Ascending aorta (tissue), 2 donors: ENCODE measurements at regions not wholly inside any gene's neighbourhood (a gene's known extent, or its start where the extent isn't known, plus 50 kb on each side); places are given as distances from the start of the nearest gene placed in this dataset.

ENCODE experiments used
- DNase-seq, 2 donors: peaks; one replicate each; pipeline ENCODE4 v3.0.0-alpha.2; 2019; ENCODE audit warnings: low spot score in 2 of 2
- H3K27ac ChIP-seq, 2 donors: fragments of 200-600 bp; sonication (generic); one replicate each; pipeline ENCODE4 v1.5.1; 2016 to 2017; ENCODE audit warnings: mild to moderate bottlenecking in 1 of 2
- H3K27me3 ChIP-seq: fragments of 200-600 bp; sonication (generic); one replicate; pipeline ENCODE4 v1.5.1; 2017
- H3K36me3 ChIP-seq, 2 donors: fragments of 200-600 bp; sonication (generic); one replicate each; pipeline ENCODE4 v1.5.1; 2016
- H3K4me1 ChIP-seq, 2 donors: fragments of 200-600 bp; sonication (generic); one replicate each; pipeline ENCODE4 v1.5.1; 2016 to 2017; ENCODE audit warnings: mild to moderate bottlenecking in 1 of 2
- H3K4me3 ChIP-seq, 2 donors: fragments of 200-600 bp; sonication (generic); one replicate each; pipeline ENCODE4 v1.5.1; 2016 to 2017; ENCODE audit warnings: mild to moderate bottlenecking in 1 of 2
- H3K9me3 ChIP-seq, 2 donors: fragments of 200-600 bp; sonication (generic); one replicate each; pipeline ENCODE4 v1.5.1; 2016
- CTCF ChIP-seq, 3 experiments: fragments of 200-600 bp in 2 of 3; fragments of 450-650 bp in 1 of 3; sonication (generic) in 2 of 3; IDR thresholded peaks; one replicate each; pipeline ENCODE4 v1.5.1; 2016 to 2019; ENCODE audit warnings: antibody characterized with exemption in 3 of 3, mild to moderate bottlenecking in 1 of 3, moderate library complexity in 1 of 3
- intact Hi-C: fragments of 100-400 bp; cut with DNase I; formaldehyde crosslinking; loops from one replicate; pipeline ENCODE4 v1.15.1; 2023

- H3K27ac ChIP-seq: no peak overlapping the region
- H3K9me3 ChIP-seq: peaks cover 0 to 8% of the 10 kb centered on the region in 2 donors
- H3K4me1 ChIP-seq: peaks cover 0 to 3% of the 10 kb centered on the region in 2 donors
- no peak for DNase-seq
- H3K4me3 ChIP-seq: no peak overlapping the region
- no peaks in the 10 kb centered on the region for H3K27me3 ChIP-seq
- no peaks in the 10 kb centered on the region for H3K36me3 ChIP-seq
- TF ChIP-seq CTCF (IDR thresholded peaks at IDR 0.05): no peak
- intact Hi-C loops: no loop called here
Observed at GRCh38 chr10:4671451-4672145, 154.4 kb upstream of the AKR1E2 start.

DNA sequence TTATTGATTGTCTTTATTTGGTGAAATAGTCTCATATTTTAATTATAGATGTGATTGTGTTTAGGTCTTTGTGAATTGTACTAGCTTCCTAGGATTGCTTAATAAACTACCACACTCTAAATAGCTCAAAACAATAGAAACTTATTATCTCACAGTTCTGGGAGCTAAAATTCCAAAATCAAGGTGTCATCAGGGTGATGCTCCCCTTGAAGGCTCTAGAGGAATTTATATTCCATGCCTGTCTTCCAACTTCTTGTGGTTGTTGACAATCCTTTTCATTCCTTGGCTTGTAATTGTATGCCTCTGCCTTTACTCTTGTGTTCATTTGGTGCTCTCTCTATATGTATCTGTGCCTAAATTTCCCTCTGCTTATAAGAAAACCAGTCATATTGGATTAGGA is 155.3 kb upstream of the AKR1E2 start:
- H3K36me3 ChIP-seq: no peaks in the 10 kb centered on the region
- H3K27me3 ChIP-seq: no peaks in the 10 kb centered on the region
- peaks cover 0 to 3% of the 10 kb centered on the region in 2 donors for H3K4me1 ChIP-seq
- TF ChIP-seq CTCF (IDR thresholded peaks at IDR 0.05): no peak
- no peak overlapping the region for H3K4me3 ChIP-seq
- intact Hi-C loops: no loop called here
- DNase-seq: no peak
- H3K27ac ChIP-seq: no peak overlapping the region
- H3K9me3 ChIP-seq: peaks cover 0 to 8% of the 10 kb centered on the region in 2 donors

DNA sequence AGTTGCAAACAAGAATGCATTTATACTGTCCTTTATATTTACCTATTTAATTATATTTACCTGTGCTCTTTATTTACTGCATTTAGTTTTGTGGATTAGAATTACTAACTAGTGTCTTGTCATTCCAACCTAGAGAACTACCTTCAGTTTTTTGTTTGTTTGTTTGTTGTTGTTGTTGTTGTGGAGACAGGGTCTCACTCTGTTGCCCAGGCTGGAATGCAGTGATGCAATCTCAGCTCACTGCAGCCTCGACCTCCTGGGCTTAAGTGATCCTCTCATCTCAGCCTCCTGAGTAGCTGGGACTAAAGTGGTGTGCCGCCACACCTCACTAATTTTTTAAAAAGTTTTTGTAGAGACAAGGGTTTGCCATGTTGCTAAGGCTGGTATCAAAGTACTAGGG is 156.4 kb upstream of the AKR1E2 start:
- no peak for DNase-seq
- Histone ChIP-seq H3K4me3 (no peak overlapping the region), H3K9me3 (peaks cover 0 to 8% of the 10 kb centered on the region in 2 donors), H3K4me1 (peaks cover 0 to 4% of the 10 kb centered on the region in 2 donors), H3K27ac (no peak overlapping the region), H3K27me3 (no peaks in the 10 kb centered on the region), H3K36me3 (no peaks in the 10 kb centered on the region)
- no peak for TF ChIP-seq CTCF (IDR thresholded peaks at IDR 0.05)
- intact Hi-C loops: loop anchor here (10.0 kb wide), 1 partner anchor 1475 kb away; no protein-coding TSS in a partner anchor

DNA sequence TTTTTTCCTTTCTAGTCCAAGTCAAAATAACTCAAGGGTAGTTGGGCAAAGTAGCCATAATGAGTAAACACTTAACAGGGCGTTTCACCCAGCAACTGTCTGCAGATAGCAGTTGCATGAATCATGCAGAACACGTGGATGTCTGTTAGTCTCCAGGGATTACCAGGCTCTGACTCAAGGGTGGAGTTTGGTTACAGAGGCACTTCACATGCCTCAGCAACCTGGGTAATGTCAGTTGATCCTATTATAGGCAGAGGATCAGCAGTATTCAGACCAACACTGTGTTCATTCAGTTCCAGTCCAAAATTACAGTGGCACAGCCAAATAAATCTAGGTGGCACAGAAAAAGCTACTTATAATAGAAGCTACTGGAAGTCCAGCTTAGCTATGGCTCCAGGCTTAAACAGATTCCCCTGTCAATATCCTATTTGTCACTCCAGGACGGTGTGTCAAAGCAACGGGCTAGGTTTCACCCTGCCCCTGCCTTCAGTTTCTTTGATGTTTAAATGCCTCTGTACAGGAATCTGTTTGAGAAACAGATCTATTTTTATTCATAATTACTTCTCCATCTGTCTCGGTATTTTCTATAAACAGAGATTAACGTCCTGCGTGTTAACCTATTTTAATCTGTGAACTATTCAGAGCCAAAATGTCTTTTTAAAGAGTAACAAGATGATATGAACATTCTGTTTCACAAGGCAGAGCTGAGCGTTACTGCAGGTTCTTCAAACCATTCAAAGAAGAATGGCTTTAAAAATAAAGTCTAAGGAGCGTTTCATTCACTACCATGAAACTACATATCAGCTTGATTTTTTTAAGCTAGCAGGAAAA is 162.6 kb upstream of the AKR1E2 start:
- no peaks in the 10 kb centered on the region for H3K36me3 ChIP-seq
- intact Hi-C loops: loop anchor here (2.0 to 10.0 kb wide), 6 partner anchors 104 to 1469 kb away; no protein-coding TSS in a partner anchor
- peak; percentile 43 to 93 for DNase-seq
- TF ChIP-seq CTCF (IDR thresholded peaks at IDR 0.05): no peak
- H3K27ac ChIP-seq: peak overlapping the region; percentile 82 to 94
- H3K4me3 ChIP-seq: peak overlapping the region in 1 of 2 donors; percentile 31
- H3K9me3 ChIP-seq: no peaks in the 10 kb centered on the region
- H3K4me1 ChIP-seq: peaks cover 11 to 28% of the 10 kb centered on the region in 2 donors
- no peaks in the 10 kb centered on the region for H3K27me3 ChIP-seq

DNA sequence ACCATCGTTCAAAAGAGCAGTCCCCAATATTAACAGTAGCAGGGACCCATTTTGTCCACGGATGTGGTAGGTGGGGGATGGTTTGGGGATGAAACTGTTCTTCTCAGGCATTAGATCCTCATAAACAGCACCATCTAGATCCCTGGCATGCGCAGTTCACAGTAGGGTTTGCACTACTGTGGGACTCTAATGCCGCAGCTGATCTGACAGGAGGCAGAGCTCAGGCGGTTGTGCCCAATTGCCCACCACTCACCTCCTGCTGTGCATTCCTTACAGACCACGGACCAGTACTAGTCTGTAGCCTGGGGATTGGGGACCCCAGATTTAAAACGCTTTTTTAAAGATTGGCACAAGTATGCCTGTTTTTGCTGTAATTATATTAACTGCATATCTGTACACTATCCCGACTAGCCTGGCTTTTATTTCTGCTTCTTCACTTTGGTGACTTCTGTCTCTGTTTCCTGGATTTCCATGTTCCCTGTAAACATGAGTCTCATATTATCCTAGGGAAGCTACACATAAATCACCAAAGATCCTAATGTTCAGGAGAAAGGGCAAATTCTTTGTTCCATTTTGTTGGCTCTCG is 163.3 kb upstream of the AKR1E2 start:
- Histone ChIP-seq H3K4me3 (peak overlapping the region in 1 of 2 donors; percentile 8), H3K27ac (peak overlapping the region; percentile 82 to 94), H3K4me1 (peaks cover 11 to 28% of the 10 kb centered on the region in 2 donors), H3K36me3 (no peaks in the 10 kb centered on the region), H3K9me3 (no peaks in the 10 kb centered on the region), H3K27me3 (no peaks in the 10 kb centered on the region)
- DNase-seq: no peak
- intact Hi-C loops: loop anchor here (2.0 to 10.0 kb wide), 6 partner anchors 105 to 1468 kb away; no protein-coding TSS in a partner anchor
- TF ChIP-seq CTCF (IDR thresholded peaks at IDR 0.05): no peak
